HepG2 (cell line): ENCODE measurements at regions not wholly inside any gene's neighbourhood (a gene's known extent, or its start where the extent isn't known, plus 50 kb on each side); places are given as distances from the start of the nearest gene placed in this dataset.

ENCODE experiments used
- ATAC-seq: fragments of 200-7000 bp; cut with Tn5 transposase; 3 replicates; pipeline ENCODE4 v1.9.1; 2020; ENCODE audit warnings: mild to moderate bottlenecking, moderate library complexity
- BruUV-seq: library from RNA; stranded (reverse); fragments of 400-500 nt; replicated peaks from 2 replicates; lab custom pipeline; 2021; lab: Mats Ljungman, UMichigan
- CTCF ChIA-PET: fragments of 300-600 bp; formaldehyde crosslinking; extraction: SDS; loops from one replicate; lab custom pipeline; 2021; ENCODE audit warnings: low total read pairs, inconsistent platforms, low intra/inter-chr PET ratio; lab: Yijun Ruan, JAX
- POLR2A ChIA-PET: fragments of 350-600 bp; sonication (Branson Sonifier 250); formaldehyde crosslinking; loops from one replicate; lab custom pipeline; 2020; ENCODE audit warnings: antibody characterized with exemption, inconsistent platforms; lab: Yijun Ruan, JAX
- DNase-seq: peaks from one replicate; pipeline ENCODE4 v3.0.0-alpha.2; 2015; ENCODE audit warnings: low spot score
- FAIRE-seq: peaks from 3 replicates; lab custom pipeline; 2011; peaks lifted over from hg19 to GRCh38; lab: Jason Lieb, UNC
- H2AFZ ChIP-seq: one replicate; pipeline ENCODE4 v1.6.1; 2011; ENCODE audit warnings: low read length, inconsistent platforms
- H3K27ac ChIP-seq: fragments of 300-600 bp; 3 replicates; pipeline ENCODE4 v1.8.0; 2011; ENCODE audit warnings: mixed run types, mild to moderate bottlenecking, mixed read lengths, low read length, inconsistent platforms; ENCODE audit not compliant: insufficient read depth; ENCODE audit errors: extremely low read length
- H3K27me3 ChIP-seq, 2 experiments: fragments of 200-600 bp in 1 of 2; 2 replicates in 1 of 2; 3 replicates in 1 of 2; pipeline versions ENCODE4 v1.6.0 to v1.8.0; 2011; ENCODE audit warnings: low read length in 2 of 2, mild to moderate bottlenecking in 2 of 2, moderate library complexity in 2 of 2, inconsistent platforms in 1 of 2; ENCODE audit not compliant: insufficient read depth in 2 of 2, control insufficient read depth in 1 of 2
- H3K36me3 ChIP-seq, 2 experiments: fragments of 200-600 bp in 1 of 2; replicated peaks in 1 of 2; 2 replicates in 1 of 2; 3 replicates in 1 of 2; pipeline versions ENCODE4 v1.5.1 to v1.8.0; 2011; ENCODE audit warnings: low read length in 2 of 2, inconsistent platforms in 1 of 2; ENCODE audit not compliant: insufficient read depth in 2 of 2, control insufficient read depth in 1 of 2
- H3K4me1 ChIP-seq: 2 replicates; pipeline ENCODE4 v1.5.1; 2012; ENCODE audit warnings: low read length, inconsistent platforms; ENCODE audit not compliant: insufficient read depth
- H3K4me2 ChIP-seq: 2 replicates; pipeline ENCODE4 v1.6.0; 2011; ENCODE audit warnings: low read depth, low read length, inconsistent platforms
- H3K4me3 ChIP-seq, 3 experiments: fragments of 200-600 bp in 1 of 3; sonication (generic), shearing (Covaris generic) in 1 of 3; replicated peaks in 1 of 3; 2 replicates each; pipeline ENCODE4 v1.5.1; 2011 to 2016; ENCODE audit warnings: low read length in 3 of 3, inconsistent platforms in 2 of 3, low read depth in 2 of 3, mild to moderate bottlenecking in 2 of 3, control low read depth in 1 of 3, mixed read lengths in 1 of 3; ENCODE audit not compliant: insufficient read depth in 1 of 3
- H3K79me2 ChIP-seq: one replicate; pipeline ENCODE4 v1.6.1; 2011; ENCODE audit warnings: low read length, inconsistent platforms; ENCODE audit not compliant: insufficient read depth
- H3K9ac ChIP-seq: 2 replicates; pipeline ENCODE4 v1.6.0; 2011; ENCODE audit warnings: mild to moderate bottlenecking, low read depth, low read length, inconsistent platforms; ENCODE audit not compliant: insufficient read depth
- H3K9me3 ChIP-seq: 2 replicates; pipeline ENCODE4 v1.5.1; 2012; ENCODE audit warnings: mild to moderate bottlenecking, low read length
- H4K20me1 ChIP-seq: 2 replicates; pipeline ENCODE4 v1.6.0; 2011; ENCODE audit warnings: inconsistent platforms, mild to moderate bottlenecking, low read length, moderate library complexity; ENCODE audit not compliant: insufficient read depth
- CEBPG ChIP-seq: IDR thresholded peaks from 2 replicates; pipeline ENCODE4 v1.6.1; 2016
- JUNB ChIP-seq: sonication (generic); formaldehyde crosslinking; IDR thresholded peaks from 2 replicates; pipeline ENCODE4 v1.8.0; 2022; ENCODE audit warnings: missing genetic modification reagents, mild to moderate bottlenecking, borderline replicate concordance
- PAF1 ChIP-seq: IDR thresholded peaks from 2 replicates; pipeline ENCODE4 v1.6.1; 2016; ENCODE audit warnings: missing genetic modification reagents, missing compliant biosample characterization
- PPARG ChIP-seq: conservative IDR thresholded peaks from 2 replicates; pipeline ENCODE4 v1.6.1; 2016; ENCODE audit warnings: missing biosample characterization, missing genetic modification reagents
- SIN3B ChIP-seq: fragments of 150-350 bp; IDR thresholded peaks from 2 replicates; pipeline ENCODE4 v1.6.1; 2014; ENCODE audit warnings: low read length
- TBX2 ChIP-seq: sonication (generic); formaldehyde crosslinking; IDR thresholded peaks from 2 replicates; pipeline ENCODE4 v1.5.0; 2020; ENCODE audit warnings: missing genetic modification reagents, mild to moderate bottlenecking, borderline replicate concordance
- TGIF2 ChIP-seq: IDR thresholded peaks from 2 replicates; pipeline ENCODE4 v1.6.1; 2016; ENCODE audit warnings: control low read depth, missing compliant biosample characterization
- ZKSCAN8 ChIP-seq: IDR thresholded peaks from 2 replicates; pipeline ENCODE4 v1.6.1; 2016; ENCODE audit warnings: borderline replicate concordance, missing genetic modification reagents, missing compliant biosample characterization
- ZNF101 ChIP-seq: sonication (generic); formaldehyde crosslinking; IDR thresholded peaks from 2 replicates; pipeline ENCODE4 v1.4.0; 2020; ENCODE audit warnings: mild to moderate bottlenecking, low read depth, missing genetic modification reagents, borderline replicate concordance
- ZNF256 ChIP-seq: sonication (generic); formaldehyde crosslinking; conservative IDR thresholded peaks from 2 replicates; pipeline ENCODE4 v1.4.0; 2020; ENCODE audit warnings: missing genetic modification reagents
- ZNF468 ChIP-seq: sonication (generic); formaldehyde crosslinking; IDR thresholded peaks from 2 replicates; pipeline ENCODE4 v1.8.0; 2022; ENCODE audit warnings: mild to moderate bottlenecking, moderate library complexity, missing genetic modification reagents
- ZNF552 ChIP-seq: sonication (generic); formaldehyde crosslinking; IDR thresholded peaks from 2 replicates; pipeline ENCODE4 v1.9.0; 2022; ENCODE audit warnings: missing genetic modification reagents, mild to moderate bottlenecking, borderline replicate concordance
- ZNF709 ChIP-seq: sonication (generic); formaldehyde crosslinking; IDR thresholded peaks from 2 replicates; pipeline ENCODE4 v1.5.0; 2020; ENCODE audit warnings: mild to moderate bottlenecking, missing genetic modification reagents
- WGBS: methylation state at CpG from one replicate; pipeline ENCODE4 v1.1.6; 2017; ENCODE audit warnings: low lambda C conversion rate; 5-methylcytosine and 5-hydroxymethylcytosine counted together
- in situ Hi-C: cut with HindIII; loops from 2 replicates; pipeline ENCODE4 v1.10.0; 2017; ENCODE audit warnings: low pct_unique_long_range_greater_than_20kb; ENCODE audit not compliant: extremely low pct_ligation_motif_present
- intact Hi-C: fragments of 100-400 bp; cut with micrococcal nuclease; formaldehyde crosslinking; loops from one replicate; pipeline ENCODE4 v1.10.0; 2022; ENCODE audit not compliant: unreplicated experiment
- TF ChIP-seq, protein P1 (sequence below): sonication (generic); formaldehyde crosslinking; IDR thresholded peaks from 2 replicates; pipeline ENCODE4 v1.8.0; 2022; ENCODE audit warnings: mild to moderate bottlenecking, missing genetic modification reagents

DNA sequence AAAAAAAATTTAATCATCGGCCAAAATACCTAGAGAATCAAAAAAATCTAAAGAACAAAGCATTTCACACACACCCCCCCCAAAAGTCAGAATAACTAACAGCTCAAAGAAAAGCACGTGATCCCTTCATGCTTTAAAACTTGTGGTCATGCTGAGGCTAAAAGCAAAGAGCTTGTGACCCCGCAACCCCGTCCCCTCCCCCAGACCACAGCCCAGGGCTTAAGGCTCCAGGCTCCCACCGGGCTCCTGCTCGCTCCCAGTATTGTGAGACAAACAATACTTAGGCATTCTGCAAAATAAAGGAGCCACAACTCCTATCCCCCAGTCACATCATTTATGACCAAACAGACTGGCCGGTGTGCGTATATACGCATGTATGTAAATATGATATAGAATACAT, 62.1 kb upstream of the CCDC160 start:
- TF ChIP-seq PAF1 (CRISPR knock-in tag) (no peak), PPARG (no peak), ZNF468 (CRISPR knock-in tag) (no peak), ZKSCAN8 (CRISPR knock-in tag) (no peak), CEBPG (CRISPR knock-in tag) (no peak)
- H3K27ac ChIP-seq = no peak overlapping the region
- no peaks in the 10 kb centered on the region for H3K4me1 ChIP-seq
- intact Hi-C loops (no loop called here), in situ Hi-C loops (no loop called here)
- POLR2A ChIA-PET = no interaction called here
- no peak for ATAC-seq
- H3K4me2 ChIP-seq = no peak overlapping the region
- H2AFZ ChIP-seq = no peak overlapping the region
- CTCF ChIA-PET = no interaction called here
- H3K4me3 ChIP-seq = no peak overlapping the region
- H3K79me2 ChIP-seq = no peaks in the 10 kb centered on the region
- no peak overlapping the region for H3K9ac ChIP-seq
- WGBS = 56% methylated on average over 5 of the region's 9 CpGs
- no peaks in the 10 kb centered on the region for H3K9me3 ChIP-seq
- no peaks in the 10 kb centered on the region for H3K36me3 ChIP-seq
- no peaks in the 10 kb centered on the region for H4K20me1 ChIP-seq
- DNase-seq = no peak
- H3K27me3 ChIP-seq = peaks cover 1 to 14% of the 10 kb centered on the region in 2 experiments; a peak in 4 of 5 replicates
- no peak for FAIRE-seq
- BruUV-seq = no TSS peak

DNA sequence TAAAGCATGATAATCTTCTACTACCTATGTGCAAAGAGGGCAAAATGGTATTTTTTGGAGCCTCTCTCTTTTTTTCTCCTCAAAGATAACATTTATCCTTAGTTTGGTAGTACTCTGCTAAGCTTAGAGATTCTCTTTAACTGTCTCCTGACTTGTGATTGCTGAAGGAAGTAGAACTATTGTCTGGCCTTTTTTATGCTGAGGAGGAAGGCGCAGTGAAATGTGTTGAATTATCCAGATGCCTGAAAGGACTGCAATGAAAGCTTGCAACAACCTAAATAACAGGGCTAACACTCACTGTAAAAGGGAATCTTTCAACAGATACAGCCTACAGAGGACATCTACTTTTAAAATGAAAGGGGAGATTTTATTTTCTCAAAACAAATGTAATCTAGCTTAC, 59.5 kb upstream of the CCDC160 start:
- H3K4me3 ChIP-seq = no peak overlapping the region
- no peak overlapping the region for H3K9ac ChIP-seq
- no peaks in the 10 kb centered on the region for H3K9me3 ChIP-seq
- in situ Hi-C loops (no loop called here), intact Hi-C loops (no loop called here)
- no peak overlapping the region for H2AFZ ChIP-seq
- H3K27me3 ChIP-seq = peaks cover 1 to 10% of the 10 kb centered on the region in 2 experiments; a peak in 3 of 5 replicates
- POLR2A ChIA-PET = no interaction called here
- H3K4me2 ChIP-seq = no peak overlapping the region
- ATAC-seq = no peak
- BruUV-seq = no TSS peak
- H4K20me1 ChIP-seq = no peaks in the 10 kb centered on the region
- H3K4me1 ChIP-seq = no peaks in the 10 kb centered on the region
- CTCF ChIA-PET = no interaction called here
- no peak for DNase-seq
- H3K36me3 ChIP-seq = no peaks in the 10 kb centered on the region
- H3K27ac ChIP-seq = no peak overlapping the region
- no peak for FAIRE-seq
- TF ChIP-seq, protein P1, sequence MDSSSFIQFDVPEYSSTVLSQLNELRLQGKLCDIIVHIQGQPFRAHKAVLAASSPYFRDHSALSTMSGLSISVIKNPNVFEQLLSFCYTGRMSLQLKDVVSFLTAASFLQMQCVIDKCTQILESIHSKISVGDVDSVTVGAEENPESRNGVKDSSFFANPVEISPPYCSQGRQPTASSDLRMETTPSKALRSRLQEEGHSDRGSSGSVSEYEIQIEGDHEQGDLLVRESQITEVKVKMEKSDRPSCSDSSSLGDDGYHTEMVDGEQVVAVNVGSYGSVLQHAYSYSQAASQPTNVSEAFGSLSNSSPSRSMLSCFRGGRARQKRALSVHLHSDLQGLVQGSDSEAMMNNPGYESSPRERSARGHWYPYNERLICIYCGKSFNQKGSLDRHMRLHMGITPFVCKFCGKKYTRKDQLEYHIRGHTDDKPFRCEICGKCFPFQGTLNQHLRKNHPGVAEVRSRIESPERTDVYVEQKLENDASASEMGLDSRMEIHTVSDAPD (CRISPR knock-in tag) = no peak
- TF ChIP-seq TBX2 (no peak), ZNF552 (CRISPR knock-in tag) (no peak), JUNB (CRISPR knock-in tag) (no peak), ZNF709 (CRISPR knock-in tag) (no peak), TGIF2 (CRISPR knock-in tag) (no peak), ZNF256 (CRISPR knock-in tag) (no peak), ZNF101 (no peak), SIN3B (no peak)
- H3K79me2 ChIP-seq = no peaks in the 10 kb centered on the region
- WGBS = 22% methylated on average over 1 of the region's 1 CpG
